ENCODE measurements at regions not wholly inside any gene's neighbourhood (a gene's known extent, or its start where the extent isn't known, plus 50 kb on each side); places are given as distances from the start of the nearest gene placed in this dataset.
A peak's percentile ranks its signal among the peaks of the same experiment; 100 is the strongest.

GRCh38 chr5:159800131-159800840 lies 116.0 kb upstream of the ADRA1B start:
- TF ChIP-seq, protein P1, sequence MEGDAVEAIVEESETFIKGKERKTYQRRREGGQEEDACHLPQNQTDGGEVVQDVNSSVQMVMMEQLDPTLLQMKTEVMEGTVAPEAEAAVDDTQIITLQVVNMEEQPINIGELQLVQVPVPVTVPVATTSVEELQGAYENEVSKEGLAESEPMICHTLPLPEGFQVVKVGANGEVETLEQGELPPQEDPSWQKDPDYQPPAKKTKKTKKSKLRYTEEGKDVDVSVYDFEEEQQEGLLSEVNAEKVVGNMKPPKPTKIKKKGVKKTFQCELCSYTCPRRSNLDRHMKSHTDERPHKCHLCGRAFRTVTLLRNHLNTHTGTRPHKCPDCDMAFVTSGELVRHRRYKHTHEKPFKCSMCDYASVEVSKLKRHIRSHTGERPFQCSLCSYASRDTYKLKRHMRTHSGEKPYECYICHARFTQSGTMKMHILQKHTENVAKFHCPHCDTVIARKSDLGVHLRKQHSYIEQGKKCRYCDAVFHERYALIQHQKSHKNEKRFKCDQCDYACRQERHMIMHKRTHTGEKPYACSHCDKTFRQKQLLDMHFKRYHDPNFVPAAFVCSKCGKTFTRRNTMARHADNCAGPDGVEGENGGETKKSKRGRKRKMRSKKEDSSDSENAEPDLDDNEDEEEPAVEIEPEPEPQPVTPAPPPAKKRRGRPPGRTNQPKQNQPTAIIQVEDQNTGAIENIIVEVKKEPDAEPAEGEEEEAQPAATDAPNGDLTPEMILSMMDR (IDR thresholded peaks at IDR 0.05; ENCODE audit: control extremely low read depth, extremely low read depth): no peak
- no peaks in the 10 kb centered on the region for H3K36me3 ChIP-seq (ENCODE audit: control insufficient read depth in 4 of 4, insufficient read depth in 4 of 4, low read length in 4 of 4)
- H3K9ac ChIP-seq (ENCODE audit: insufficient read depth in 1 of 2, low read length in 2 of 2): no peak overlapping the region
- no peak for DNase-seq
- peaks cover 0 to 5% (median 0%) of the 10 kb centered on the region in 3 donors for H3K27me3 ChIP-seq (ENCODE audit: control insufficient read depth in 3 of 3, insufficient read depth in 3 of 3, low read length in 2 of 3)
- no peak overlapping the region for H3K4me3 ChIP-seq
- ATAC-seq (ENCODE audit: insufficient read depth, low FRiP score): no peak
- no peaks in the 10 kb centered on the region for H3K9me3 ChIP-seq (ENCODE audit: control insufficient read depth in 4 of 4, insufficient read depth in 3 of 4, low read length in 3 of 4)
- WGBS, 2 donors: 89 to 95% methylated on average over 8 of the region's 8 CpGs
- no peak overlapping the region for H3K27ac ChIP-seq (ENCODE audit: low read depth in 1 of 2, low read length in 1 of 2)
- peaks cover 0 to 4% (median 0%) of the 10 kb centered on the region in 5 donors for H3K4me1 ChIP-seq (ENCODE audit: control insufficient read depth in 5 of 5, insufficient read depth in 5 of 5, low read length in 5 of 5)

DNA sequence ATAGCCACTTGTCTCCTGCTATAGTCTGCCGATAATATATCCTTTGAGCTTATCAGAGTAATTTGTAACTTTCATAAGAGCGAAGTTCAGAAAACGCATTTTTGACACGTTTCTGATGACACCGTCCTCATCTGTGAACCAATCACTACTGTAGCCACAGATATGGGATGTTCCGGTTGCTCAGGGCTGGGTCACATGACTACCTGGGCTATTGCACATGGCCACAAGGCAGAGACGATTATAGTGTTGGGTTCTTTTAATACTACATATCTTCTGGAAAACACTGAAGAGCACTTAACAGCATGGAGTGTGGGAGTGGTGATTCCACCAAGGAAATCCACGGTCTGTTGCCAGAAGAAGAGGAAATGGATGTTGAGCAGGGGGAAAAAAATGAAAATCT lies 115.0 kb upstream of the ADRA1B start:
- Histone ChIP-seq H3K36me3 (ENCODE audit: control insufficient read depth in 4 of 4, insufficient read depth in 4 of 4, low read length in 4 of 4) (no peaks in the 10 kb centered on the region), H3K4me1 (ENCODE audit: control insufficient read depth in 5 of 5, insufficient read depth in 5 of 5, low read length in 5 of 5) (peaks cover 0 to 4% (median 0%) of the 10 kb centered on the region in 5 donors), H3K9me3 (ENCODE audit: control insufficient read depth in 4 of 4, insufficient read depth in 3 of 4, low read length in 3 of 4) (no peaks in the 10 kb centered on the region), H3K27me3 (ENCODE audit: control insufficient read depth in 3 of 3, insufficient read depth in 3 of 3, low read length in 2 of 3) (peaks cover 0 to 5% (median 0%) of the 10 kb centered on the region in 3 donors), H3K9ac (ENCODE audit: insufficient read depth in 1 of 2, low read length in 2 of 2) (no peak overlapping the region), H3K27ac (ENCODE audit: low read depth in 1 of 2, low read length in 1 of 2) (no peak overlapping the region), H3K4me3 (no peak overlapping the region)
- no peak for ATAC-seq (ENCODE audit: insufficient read depth, low FRiP score)
- no peak for DNase-seq
- TF ChIP-seq, protein P1 (IDR thresholded peaks at IDR 0.05; ENCODE audit: control extremely low read depth, extremely low read depth): no peak
- WGBS, 2 donors: 77 to 85% methylated on average over 8 of the region's 8 CpGs

GRCh38 chr5:159802661-159803060 lies 113.6 kb upstream of the ADRA1B start:
- Histone ChIP-seq H3K4me3 (no peak overlapping the region), H3K27ac (ENCODE audit: low read depth in 1 of 2, low read length in 1 of 2) (no peak overlapping the region), H3K9me3 (ENCODE audit: control insufficient read depth in 4 of 4, insufficient read depth in 3 of 4, low read length in 3 of 4) (no peaks in the 10 kb centered on the region), H3K27me3 (ENCODE audit: control insufficient read depth in 3 of 3, insufficient read depth in 3 of 3, low read length in 2 of 3) (peaks cover 0 to 5% (median 0%) of the 10 kb centered on the region in 3 donors), H3K9ac (ENCODE audit: insufficient read depth in 1 of 2, low read length in 2 of 2) (no peak overlapping the region), H3K36me3 (ENCODE audit: control insufficient read depth in 4 of 4, insufficient read depth in 4 of 4, low read length in 4 of 4) (no peaks in the 10 kb centered on the region), H3K4me1 (ENCODE audit: control insufficient read depth in 5 of 5, insufficient read depth in 5 of 5, low read length in 5 of 5) (peaks cover 0 to 4% (median 0%) of the 10 kb centered on the region in 5 donors)
- DNase-seq (peak in 2 of 3 donors; percentile 34 to 45), ATAC-seq (ENCODE audit: insufficient read depth, low FRiP score) (no peak)
- TF ChIP-seq, protein P1 (IDR thresholded peaks at IDR 0.05; ENCODE audit: control extremely low read depth, extremely low read depth): no peak
- WGBS, 2 donors: 23 to 42% methylated on average over 1 of the region's 1 CpG
